GM21360 (cell line): ENCODE measurements at regions not wholly inside any gene's neighbourhood (a gene's known extent, or its start where the extent isn't known, plus 50 kb on each side); places are given as distances from the start of the nearest gene placed in this dataset.

Experiments used
- ATAC-seq: cut with Tn5 transposase; IDR thresholded peaks from one replicate; pipeline ENCODE4 v1.9.1; 2021; ENCODE audit warnings: mild to moderate bottlenecking, moderate library complexity; ENCODE audit not compliant: unreplicated experiment

- no peak for ATAC-seq
Observed at GRCh38 chr20:24378661-24379483, 90.6 kb upstream of the SYNDIG1 start.

- no peak for ATAC-seq
Observed at GRCh38 chr20:24376311-24377099, 92.9 kb upstream of the SYNDIG1 start.

GRCh38 chr20:24373372-24373771, 96.1 kb upstream of the SYNDIG1 start:
- no peak for ATAC-seq

GRCh38 chr20:24370911-24371695, 98.3 kb upstream of the SYNDIG1 start:
- ATAC-seq, result no peak

- ATAC-seq, result no peak
Observed at GRCh38 chr20:24370249-24370648, 99.2 kb upstream of the SYNDIG1 start.

GRCh38 chr20:24368253-24368652, 101.2 kb upstream of the SYNDIG1 start:
- no peak for ATAC-seq

GRCh38 chr20:24366336-24367004, 103.0 kb upstream of the SYNDIG1 start:
- no peak for ATAC-seq

GRCh38 chr20:24365670-24366069, 103.8 kb upstream of the SYNDIG1 start:
- ATAC-seq, result no peak

- ATAC-seq, result no peak
Observed at GRCh38 chr20:24364482-24364881, 104.9 kb upstream of the SYNDIG1 start.

- no peak for ATAC-seq
Observed at GRCh38 chr20:24363031-24363430, 106.4 kb upstream of the SYNDIG1 start.

- no peak for ATAC-seq
Observed at GRCh38 chr20:24362080-24362479, 107.3 kb upstream of the SYNDIG1 start.

GRCh38 chr20:24361541-24361940, 107.9 kb upstream of the SYNDIG1 start:
- ATAC-seq, result no peak

GRCh38 chr20:24360531-24360930, 108.9 kb upstream of the SYNDIG1 start:
- no peak for ATAC-seq

- no peak for ATAC-seq
Observed at GRCh38 chr20:24359321-24360027, 110.0 kb upstream of the SYNDIG1 start.

- no peak for ATAC-seq
Observed at GRCh38 chr20:24357931-24358330, 111.5 kb upstream of the SYNDIG1 start.

GRCh38 chr20:24357177-24357576, 112.3 kb upstream of the SYNDIG1 start:
- ATAC-seq, result no peak

- no peak for ATAC-seq
Observed at GRCh38 chr20:24353135-24353690, 116.2 kb upstream of the SYNDIG1 start.

GRCh38 chr20:24350923-24351368, 118.5 kb upstream of the SYNDIG1 start:
- ATAC-seq, result no peak

- no peak for ATAC-seq
Observed at GRCh38 chr20:24341781-24342180, 127.6 kb upstream of the SYNDIG1 start.

- ATAC-seq, result no peak
Observed at GRCh38 chr20:24340933-24341332, 128.5 kb upstream of the SYNDIG1 start.
